ENCODE measurements at regions not wholly inside any gene's neighbourhood (a gene's known extent, or its start where the extent isn't known, plus 50 kb on each side); places are given as distances from the start of the nearest gene placed in this dataset.

DNA sequence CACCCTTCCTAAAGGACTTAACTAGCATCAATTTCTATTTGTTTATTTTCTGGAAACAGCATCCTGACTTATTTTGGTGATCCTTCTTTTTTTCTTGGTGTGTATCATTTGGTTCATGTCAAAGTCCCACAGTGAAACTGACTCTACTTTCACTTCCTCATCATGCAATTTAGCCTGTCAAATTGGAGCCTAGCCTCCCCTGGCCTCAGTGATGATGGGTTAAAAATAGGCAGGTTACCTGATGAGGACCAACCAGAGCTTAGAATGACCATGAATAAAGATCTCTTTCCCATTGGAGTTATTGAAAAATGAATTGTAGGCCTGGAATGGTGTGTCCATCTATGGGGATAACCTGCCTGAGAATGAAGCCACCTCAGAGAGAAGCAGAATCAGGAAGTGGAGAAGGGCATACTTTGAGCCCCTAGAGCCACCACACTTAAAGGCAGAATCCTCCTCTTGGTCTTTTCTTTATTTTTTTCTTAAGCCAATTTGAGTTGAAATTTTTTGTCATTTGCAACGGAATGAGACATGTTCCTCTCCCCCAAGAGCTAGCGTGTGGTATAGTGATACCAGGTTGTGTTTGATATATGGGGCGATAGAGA is 105.6 kb downstream of the BTBD3 start:
- DNase-seq: no peak

DNA sequence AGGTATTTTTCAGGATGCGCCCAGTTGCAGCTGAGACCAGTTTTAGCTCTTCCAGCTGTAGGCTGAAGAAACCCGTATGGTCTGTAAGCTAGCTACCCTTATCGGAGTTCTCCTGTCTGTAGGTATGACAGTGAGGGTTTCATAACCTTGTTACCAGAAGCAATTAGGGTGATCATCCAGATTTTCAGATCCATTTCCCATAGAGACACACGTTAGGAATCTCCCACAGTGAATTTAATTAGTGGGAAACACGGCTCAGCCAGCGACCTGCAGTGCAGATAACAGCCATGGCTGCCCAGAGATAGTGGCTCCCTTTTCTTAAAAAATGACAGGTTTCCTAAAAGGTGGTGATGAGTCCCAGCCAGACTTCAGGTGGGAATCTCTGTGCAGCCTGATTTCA is 111.1 kb downstream of the BTBD3 start:
- DNase-seq: no peak

- DNase-seq: peak; percentile 14
These were observed 112.8 kb downstream of the BTBD3 start for GRCh38 chr20:12030470-12030869.

DNA sequence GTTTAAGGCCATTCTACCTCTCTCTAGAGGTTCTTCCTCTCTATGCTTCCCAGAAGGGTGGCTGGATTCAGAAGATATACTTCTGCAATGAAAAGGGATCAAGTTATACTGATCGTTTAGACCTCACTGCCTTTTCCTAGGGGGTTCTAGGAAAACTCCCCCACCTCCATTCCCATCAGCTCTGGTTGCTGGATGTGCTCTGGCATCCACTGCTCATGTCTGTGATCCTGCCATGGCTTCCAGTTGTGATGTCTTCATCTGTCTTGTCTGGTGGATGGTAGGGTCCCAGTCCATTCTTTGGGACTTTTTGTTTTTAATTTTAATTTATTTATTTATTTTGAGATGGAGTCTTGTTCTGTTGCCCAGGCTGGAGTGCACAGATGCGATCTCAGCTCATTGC is 118.4 kb downstream of the BTBD3 start:
- DNase-seq: no peak

GRCh38 chr20:12037521-12037920 is 119.8 kb downstream of the BTBD3 start:
- DNase-seq: no peak

GRCh38 chr20:12040261-12040660 is 122.6 kb downstream of the BTBD3 start:
- no peak for DNase-seq

- DNase-seq: no peak
These were observed 127.3 kb downstream of the BTBD3 start for GRCh38 chr20:12044969-12045368.

DNA sequence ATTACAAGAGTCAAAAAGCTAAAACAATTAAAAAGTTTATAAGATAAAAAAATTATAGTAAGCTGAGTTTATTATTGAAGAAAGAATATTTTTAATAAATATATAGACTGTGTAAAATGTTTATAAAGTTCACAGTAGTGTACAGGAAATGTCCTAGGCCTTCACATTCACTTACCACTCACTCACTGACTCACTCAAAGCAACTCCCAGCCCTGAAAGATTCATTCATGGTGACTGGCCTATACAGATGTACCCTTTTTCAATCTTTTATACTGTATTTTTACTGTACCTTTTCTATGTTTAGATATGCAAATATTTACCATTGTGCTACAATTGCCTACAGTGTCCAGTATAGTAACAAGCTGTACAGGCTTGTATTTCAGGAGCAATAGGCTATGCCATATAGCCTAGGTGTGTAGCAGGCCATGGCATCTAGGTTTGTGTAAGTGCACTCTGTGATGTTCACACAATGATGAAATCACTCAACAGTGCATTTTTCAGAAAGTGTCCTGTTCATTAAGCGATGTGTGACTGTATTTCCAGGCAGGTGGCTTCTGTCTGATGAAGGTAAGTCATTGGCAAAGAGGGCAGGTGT is 130.2 kb downstream of the BTBD3 start:
- DNase-seq: no peak

- no peak for DNase-seq
These were observed 131.4 kb downstream of the BTBD3 start for GRCh38 chr20:12049125-12049524.

GRCh38 chr20:12051206-12052163 is 133.8 kb downstream of the BTBD3 start:
- DNase-seq: peak; percentile 14

GRCh38 chr20:12053353-12053752 is 135.7 kb downstream of the BTBD3 start:
- DNase-seq: no peak

DNA sequence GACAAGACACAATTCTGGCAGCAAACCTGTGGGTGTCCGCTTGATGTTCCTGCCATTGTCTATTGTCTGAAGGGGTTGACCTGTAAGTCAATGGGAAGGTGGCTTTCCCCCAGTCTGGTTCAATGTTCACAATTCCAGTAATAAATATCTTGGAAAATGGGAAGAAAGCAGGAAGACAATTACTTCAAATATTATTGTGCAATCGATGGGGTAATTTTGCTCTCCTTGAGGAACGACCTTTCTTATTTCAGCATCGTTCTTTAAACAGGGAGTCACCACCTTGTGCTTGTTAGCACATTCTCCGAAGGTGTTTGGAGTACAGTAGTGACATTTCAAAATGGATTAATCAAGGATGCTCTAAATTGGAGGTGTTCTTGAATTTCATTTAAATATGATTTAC is 136.9 kb downstream of the BTBD3 start:
- DNase-seq: no peak

- peak; percentile 10 for DNase-seq
These were observed 137.5 kb downstream of the BTBD3 start for GRCh38 chr20:12055161-12055560.

GRCh38 chr20:12056839-12057238 is 139.1 kb downstream of the BTBD3 start:
- peak; percentile 38 for DNase-seq

DNA sequence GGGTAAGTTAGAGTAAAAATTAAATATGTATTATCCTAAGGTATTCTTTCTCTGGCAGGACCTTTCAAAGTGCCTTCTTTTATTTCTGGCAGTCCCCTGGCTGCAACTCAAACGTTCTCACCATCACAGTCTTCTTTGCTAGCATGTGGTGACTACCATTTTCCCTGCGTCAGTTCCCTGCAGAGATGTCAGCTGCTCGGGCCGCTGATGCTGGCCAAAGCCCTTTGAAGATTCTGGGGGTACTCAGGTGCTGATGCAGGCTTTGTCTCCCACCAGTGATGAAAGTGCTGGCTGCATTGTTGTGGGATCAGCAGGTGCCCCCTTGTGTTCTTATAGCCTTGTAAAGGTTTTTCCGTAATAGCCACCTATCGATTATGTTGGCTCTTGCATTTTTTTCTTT is 140.1 kb downstream of the BTBD3 start:
- DNase-seq: peak; percentile 32

DNA sequence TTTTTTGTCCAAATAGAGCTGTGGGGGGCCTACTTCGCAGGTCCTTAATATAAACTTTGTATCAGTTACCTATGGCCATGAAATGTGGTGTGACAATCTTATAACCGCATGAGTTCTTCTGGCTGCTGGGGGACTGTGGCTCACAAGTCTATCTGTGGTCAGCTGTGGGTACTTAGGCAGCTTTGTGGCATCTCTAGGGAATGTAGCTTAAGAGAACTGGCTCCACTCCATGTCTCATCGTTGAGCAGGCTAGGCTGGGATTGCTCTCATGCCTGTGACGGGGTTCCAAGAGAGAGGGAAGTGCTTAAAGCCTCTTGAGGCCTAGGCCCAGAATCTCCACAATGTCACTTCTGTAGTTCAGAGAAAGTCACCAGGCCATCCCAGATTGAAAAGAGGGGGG is 140.5 kb downstream of the BTBD3 start:
- peak; percentile 91 for DNase-seq

- DNase-seq: no peak
These were observed 143.8 kb downstream of the BTBD3 start for GRCh38 chr20:12061466-12061865.

DNA sequence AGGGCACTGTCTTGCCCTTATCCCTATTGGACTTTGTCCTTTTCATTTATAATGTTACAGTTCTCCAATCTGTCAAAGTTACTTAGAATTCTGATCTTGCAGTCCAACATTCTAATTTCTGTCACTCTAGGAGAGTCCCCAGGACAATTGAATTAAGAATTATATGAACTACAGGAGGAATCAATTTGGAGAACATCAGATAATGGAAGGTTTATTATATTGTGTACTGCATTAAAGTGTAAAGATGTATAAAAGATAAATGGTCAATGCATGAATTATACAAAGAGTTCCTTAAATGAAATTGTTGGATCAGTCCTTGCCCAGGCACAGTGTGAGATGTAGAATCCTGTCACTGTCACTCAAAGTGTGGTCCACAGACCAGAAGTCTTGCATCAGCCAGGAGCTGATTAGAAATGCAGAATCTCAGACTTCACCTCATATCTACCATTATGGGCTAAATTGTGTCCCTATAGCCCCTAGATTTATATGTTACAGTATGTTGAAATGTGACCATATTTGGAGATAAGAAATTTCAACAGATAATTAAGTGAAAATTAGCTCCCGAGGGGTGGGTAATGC is 145.5 kb downstream of the BTBD3 start:
- DNase-seq: no peak

- DNase-seq: no peak
These were observed 146.8 kb downstream of the BTBD3 start for GRCh38 chr20:12064540-12064939.

- DNase-seq: no peak
These were observed 150.0 kb downstream of the BTBD3 start for GRCh38 chr20:12067686-12068085.

DNA sequence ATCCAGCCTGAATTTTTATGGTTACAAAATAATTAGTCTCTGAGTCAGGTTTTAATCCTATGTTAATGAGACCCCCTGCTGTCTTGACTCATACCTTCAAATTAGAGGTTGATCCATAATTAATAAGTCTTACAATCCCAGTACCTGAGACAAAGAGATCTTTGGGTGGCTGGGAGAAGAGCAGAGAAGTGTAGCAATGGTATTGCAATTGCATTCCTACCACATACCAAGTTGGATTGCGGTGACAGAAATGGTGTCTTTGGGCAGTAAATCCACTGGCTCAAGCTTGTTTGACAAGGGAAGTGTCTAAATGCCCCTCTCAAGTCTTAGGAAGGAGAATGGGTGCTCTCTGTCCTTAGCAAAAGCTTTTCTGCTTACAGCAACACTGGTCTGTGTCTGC is 150.4 kb downstream of the BTBD3 start:
- no peak for DNase-seq

DNA sequence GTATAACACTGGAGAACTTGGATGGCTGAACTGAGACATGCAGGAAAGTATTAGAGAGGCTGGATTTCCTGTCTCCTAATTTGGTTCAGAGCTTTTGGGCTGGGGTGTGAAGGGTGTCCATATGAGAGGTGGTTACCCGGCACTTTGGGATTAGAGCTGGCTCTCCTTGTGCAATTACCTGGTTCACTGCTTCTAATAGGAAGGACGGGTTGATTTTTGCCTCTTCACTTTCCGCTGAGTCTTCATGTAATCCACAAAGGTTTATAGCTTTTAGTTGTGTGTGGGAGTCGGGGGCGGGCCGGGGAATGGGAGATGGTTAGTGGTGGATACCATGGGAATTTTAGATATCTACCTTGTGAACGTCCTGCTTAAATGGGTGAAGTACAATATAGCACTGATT is 151.5 kb downstream of the BTBD3 start:
- no peak for DNase-seq

GRCh38 chr20:12072221-12072953 is 154.7 kb downstream of the BTBD3 start:
- no peak for DNase-seq
